Activated CD4-positive, alpha-beta T cell treated with anti-CD3 and anti-CD28 coated beads, Interleukin-2, amount 50 U/mL, for 48 hours (primary cell): ENCODE measurements at regions not wholly inside any gene's neighbourhood (a gene's known extent, or its start where the extent isn't known, plus 50 kb on each side); places are given as distances from the start of the nearest gene placed in this dataset.

ENCODE experiments used
- DNase-seq, 2 experiments: peaks; one replicate each; pipeline ENCODE4 v3.0.0-alpha.2; 2020

DNA sequence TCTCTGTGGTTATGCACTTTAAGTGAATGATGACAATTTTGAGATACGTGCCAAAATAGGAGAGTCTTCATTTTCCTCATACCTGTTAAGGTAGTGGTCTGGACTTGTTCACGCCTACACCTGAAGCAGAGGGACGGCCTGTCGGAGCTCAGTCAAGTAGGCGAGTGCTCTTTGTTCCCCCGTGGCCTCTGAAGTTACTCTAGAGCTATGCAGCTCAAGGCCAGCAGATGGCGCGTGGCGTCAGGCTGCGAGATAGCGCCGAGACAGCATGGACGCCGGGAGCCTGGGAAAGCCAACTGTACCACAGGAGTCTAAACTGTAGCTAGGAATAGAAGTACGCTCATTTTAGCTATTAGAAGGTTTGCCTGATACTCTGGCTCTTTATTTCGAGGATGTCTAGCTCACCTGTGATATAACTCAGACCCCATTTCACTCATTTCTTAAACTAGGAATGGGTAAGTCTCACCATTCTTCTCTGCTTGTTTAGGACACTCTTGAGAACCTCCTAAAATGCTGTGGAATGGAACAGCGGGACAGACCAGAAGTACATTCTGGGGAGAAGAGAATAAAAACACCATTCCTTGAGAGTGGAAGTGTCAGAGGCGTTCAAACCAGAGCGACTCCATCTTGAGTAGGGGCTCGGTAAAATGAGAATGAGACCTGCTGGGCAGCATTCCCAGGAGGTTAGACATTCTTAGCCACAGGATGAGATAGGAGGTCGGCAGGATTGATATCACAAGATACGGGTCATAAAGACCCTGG is 267.4 kb upstream of the HMGA2 start:
- peak; percentile 72 to 75 for DNase-seq

GRCh38 chr12:65557438-65558181 is 266.7 kb upstream of the HMGA2 start:
- DNase-seq: no peak

DNA sequence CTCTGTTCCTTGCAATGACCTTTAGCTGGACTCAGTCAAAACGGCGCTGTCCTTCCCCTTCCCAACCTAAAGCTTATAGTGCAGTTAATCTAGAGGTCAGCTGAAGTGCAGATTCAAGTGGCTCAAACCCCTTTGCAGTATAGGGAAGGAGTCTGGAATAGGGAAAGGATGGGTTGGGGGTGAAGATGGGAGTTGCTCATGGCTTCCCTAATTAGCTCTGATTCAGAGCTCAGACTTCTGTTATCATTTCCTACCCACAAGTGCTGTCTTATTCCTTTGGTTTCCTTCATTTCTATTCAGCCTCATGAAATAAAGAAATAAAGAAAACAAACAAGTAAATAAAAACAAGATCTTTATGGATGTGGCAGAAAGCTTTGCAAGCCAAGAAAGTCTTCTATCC is 264.0 kb upstream of the HMGA2 start:
- no peak for DNase-seq

GRCh38 chr12:65561798-65562382 is 262.4 kb upstream of the HMGA2 start:
- DNase-seq: no peak

GRCh38 chr12:65565601-65566560 is 258.4 kb upstream of the HMGA2 start:
- no peak for DNase-seq

GRCh38 chr12:65566751-65567150 is 257.5 kb upstream of the HMGA2 start:
- DNase-seq: no peak

- no peak for DNase-seq
These were observed 256.5 kb upstream of the HMGA2 start for GRCh38 chr12:65567820-65568219.

- no peak for DNase-seq
These were observed 255.8 kb upstream of the HMGA2 start for GRCh38 chr12:65568517-65568916.

DNA sequence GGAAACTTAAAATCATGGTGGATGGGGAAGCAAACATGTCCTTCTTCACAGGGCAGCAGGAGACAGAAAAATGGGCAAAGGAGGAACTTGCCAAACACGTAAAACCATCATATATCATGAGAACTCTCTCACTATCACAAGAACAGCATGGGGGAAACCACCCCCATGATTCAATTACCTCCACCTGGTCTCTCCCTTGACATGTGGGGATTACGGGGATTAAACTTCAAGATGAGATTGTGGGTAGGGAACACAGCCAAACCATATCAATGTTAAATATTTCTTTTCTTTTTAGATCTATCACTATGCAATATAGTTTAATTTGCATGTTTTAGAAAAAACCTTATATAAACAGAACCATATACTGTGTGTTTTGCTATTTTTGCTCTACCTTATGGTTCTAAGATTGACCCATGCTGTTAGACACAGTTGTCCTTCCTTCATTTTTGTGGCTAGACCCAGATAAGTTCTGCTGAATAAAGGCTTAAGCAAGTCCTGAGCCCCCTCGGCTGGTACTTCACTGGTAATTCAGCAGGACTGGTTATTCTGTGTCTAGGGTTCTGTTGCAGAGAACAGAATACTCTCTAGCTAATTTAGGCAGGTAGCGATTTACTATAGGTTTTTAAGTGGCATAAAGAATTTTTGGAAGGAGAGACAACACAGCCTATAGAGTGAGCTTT is 253.7 kb upstream of the HMGA2 start:
- DNase-seq: no peak

GRCh38 chr12:65574867-65575266 is 249.4 kb upstream of the HMGA2 start:
- DNase-seq: no peak

GRCh38 chr12:65584016-65584415 is 240.3 kb upstream of the HMGA2 start:
- DNase-seq: no peak

DNA sequence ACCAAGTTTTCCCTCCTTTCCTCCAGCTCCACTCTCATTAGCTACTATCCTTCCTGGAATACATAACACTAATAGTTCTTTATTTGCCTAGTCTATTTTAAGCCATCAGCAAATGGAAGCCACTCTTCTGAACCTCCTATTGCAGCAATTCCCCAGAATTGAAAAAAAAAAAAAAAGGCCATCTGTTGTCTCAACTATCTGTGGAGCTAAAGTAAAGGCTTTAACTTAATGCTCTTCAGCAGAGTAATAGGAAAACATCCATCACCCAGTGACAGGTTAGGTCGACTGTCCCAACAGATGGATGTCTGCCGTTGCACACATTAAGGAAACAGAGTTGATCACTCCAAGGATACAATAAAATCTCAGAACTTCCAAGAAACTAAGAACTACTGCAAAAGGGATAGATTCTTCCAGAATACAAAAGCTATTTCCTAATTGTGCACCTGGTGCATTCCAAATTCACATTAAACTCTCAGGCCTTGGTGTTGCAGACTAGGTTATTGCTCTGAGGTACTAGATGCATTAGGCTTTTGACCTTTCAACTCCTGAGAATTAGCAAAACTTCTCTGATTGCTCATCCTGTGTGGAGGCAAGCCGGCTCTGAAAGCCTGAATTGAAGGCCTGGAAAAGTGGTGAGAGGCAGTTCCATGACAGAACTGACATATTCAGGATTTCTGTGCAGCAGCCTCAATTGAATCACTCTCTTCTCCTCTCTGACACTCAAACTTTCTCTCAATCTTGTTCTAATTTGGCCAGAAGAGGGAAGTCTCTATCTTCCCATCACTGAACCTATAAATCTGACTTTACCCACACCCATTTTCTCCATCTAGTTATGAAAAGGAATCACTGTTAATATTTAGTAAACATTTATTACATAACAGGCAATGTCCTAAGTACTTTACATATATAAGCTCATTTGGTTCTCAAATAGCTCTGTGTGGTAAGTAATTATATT is 238.4 kb upstream of the HMGA2 start:
- no peak for DNase-seq

DNA sequence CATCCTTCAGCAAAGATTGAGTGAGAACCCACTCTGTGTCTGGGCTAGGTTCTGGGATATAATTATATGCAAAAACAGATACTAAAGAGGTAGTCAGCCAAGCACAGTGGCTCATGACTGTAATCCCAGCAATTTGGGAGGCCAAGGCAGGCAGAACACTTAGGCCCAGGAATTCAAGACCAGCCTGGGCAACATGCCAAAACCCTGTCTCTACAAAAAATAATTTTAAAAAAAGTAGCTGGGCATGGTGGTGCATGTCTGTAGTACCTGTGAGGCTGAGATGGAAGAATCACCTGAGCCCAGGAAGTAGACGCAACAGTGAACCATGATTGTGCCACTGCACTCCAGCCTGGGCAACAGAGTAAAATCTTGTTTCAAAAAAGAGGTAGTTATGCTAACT is 237.5 kb upstream of the HMGA2 start:
- no peak for DNase-seq

- no peak for DNase-seq
These were observed 234.0 kb upstream of the HMGA2 start for GRCh38 chr12:65590318-65590717.

DNA sequence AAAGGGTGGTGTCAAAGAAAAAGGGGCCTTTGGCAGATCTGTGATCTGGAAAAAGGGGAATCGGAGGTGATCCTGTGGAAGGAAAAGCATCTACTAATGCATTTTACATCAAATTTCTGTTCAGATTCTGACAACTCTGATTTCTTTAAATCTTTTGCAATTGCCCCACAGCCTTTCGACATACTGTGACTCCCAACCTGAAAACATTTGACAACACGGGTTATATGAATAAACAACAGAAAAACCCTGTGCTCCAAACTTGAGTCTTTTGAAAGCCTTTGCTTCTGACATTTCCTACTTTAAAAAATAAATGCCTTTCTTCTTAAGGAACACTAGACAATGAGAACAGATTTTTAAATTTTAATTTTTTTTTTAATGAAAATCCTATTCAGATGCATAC is 231.9 kb upstream of the HMGA2 start:
- no peak for DNase-seq

GRCh38 chr12:65593239-65593701 is 231.0 kb upstream of the HMGA2 start:
- DNase-seq: no peak

DNA sequence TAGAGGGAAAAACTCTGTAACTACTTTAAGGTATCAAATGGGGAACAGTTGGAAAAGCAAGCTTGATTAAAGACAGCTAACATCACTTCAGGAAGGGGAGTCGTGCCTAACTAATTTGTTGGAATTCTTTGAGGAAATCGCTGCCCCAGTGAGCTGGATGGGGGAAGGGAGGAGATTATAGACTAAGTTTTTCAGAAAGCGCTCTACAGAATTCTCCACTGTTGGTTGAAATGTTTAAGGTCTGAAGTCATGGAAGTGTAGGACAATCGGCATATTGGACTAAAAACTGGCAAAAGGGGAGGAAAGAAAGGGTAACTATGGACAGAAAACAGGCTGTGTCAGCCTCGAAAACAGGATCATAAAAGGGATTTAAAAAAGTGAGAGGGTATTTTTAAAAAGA is 229.9 kb upstream of the HMGA2 start:
- DNase-seq: no peak

- DNase-seq: no peak
These were observed 229.2 kb upstream of the HMGA2 start for GRCh38 chr12:65595016-65595560.

- no peak for DNase-seq
These were observed 227.7 kb upstream of the HMGA2 start for GRCh38 chr12:65596514-65597091.

DNA sequence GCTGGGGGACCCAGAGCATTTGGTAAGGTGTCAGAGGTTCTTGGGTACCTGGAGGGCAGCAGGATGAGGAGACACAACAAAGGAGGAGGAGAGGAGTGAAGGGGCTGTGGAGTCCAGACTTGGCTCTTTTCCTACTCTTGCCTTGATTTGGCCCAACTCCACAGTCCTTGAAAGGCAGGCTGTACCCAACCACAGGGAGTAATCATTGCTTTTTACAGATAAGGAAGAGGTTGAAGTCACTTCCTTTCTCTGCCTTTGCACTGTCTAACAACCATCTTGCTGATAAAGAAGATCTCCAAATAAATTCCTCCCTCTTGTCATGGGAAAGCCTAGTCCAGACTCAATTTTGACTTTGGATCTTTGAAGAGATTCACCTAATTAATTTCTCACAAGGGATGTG is 226.8 kb upstream of the HMGA2 start:
- DNase-seq: no peak
